Endodermal cell (in vitro differentiated cells): ENCODE measurements at regions not wholly inside any gene's neighbourhood (a gene's known extent, or its start where the extent isn't known, plus 50 kb on each side); places are given as distances from the start of the nearest gene placed in this dataset.

Experiments
- DNase-seq: peaks from one replicate; pipeline ENCODE4 v3.0.0-alpha.2; 2017
- H3K27ac ChIP-seq: 2 replicates; pipeline ENCODE4 v1.5.1; 2013; ENCODE audit warnings: mild to moderate bottlenecking, low read depth, low read length, moderate library complexity
- H3K27me3 ChIP-seq: 2 replicates; pipeline ENCODE4 v1.6.1; 2013; ENCODE audit warnings: mild to moderate bottlenecking, low read length, moderate library complexity; ENCODE audit not compliant: insufficient read depth, control insufficient read depth, poor library complexity, severe bottlenecking
- H3K36me3 ChIP-seq: 2 replicates; pipeline ENCODE4 v1.7.0; 2013; ENCODE audit warnings: mild to moderate bottlenecking, low read length, moderate library complexity; ENCODE audit not compliant: control insufficient read depth, insufficient read depth
- H3K4me1 ChIP-seq: one replicate; pipeline ENCODE4 v1.7.0; 2013; ENCODE audit warnings: low read length; ENCODE audit not compliant: control insufficient read depth, insufficient read depth
- H3K4me3 ChIP-seq: 2 replicates; pipeline ENCODE4 v1.5.1; 2013; ENCODE audit warnings: mild to moderate bottlenecking, low read length, moderate library complexity
- H3K9ac ChIP-seq: 2 replicates; pipeline ENCODE4 v1.6.1; 2013; ENCODE audit warnings: mild to moderate bottlenecking, low read length, moderate library complexity; ENCODE audit not compliant: poor library complexity, severe bottlenecking; ENCODE audit errors: extremely low read depth
- H3K9me3 ChIP-seq: 2 replicates; pipeline ENCODE4 v1.6.1; 2013; ENCODE audit warnings: mild to moderate bottlenecking, low read length, moderate library complexity; ENCODE audit not compliant: control insufficient read depth
- H3K27ac Mint-ChIP-seq: 2 replicates; pipeline ENCODE4 v1.8.0; 2020; ENCODE audit warnings: mixed read lengths
- H3K27me3 Mint-ChIP-seq: 2 replicates; pipeline ENCODE4 v1.8.0; 2021; ENCODE audit warnings: mild to moderate bottlenecking, mixed read lengths; ENCODE audit not compliant: insufficient read depth
- H3K36me3 Mint-ChIP-seq: 2 replicates; pipeline ENCODE4 v1.8.0; 2020; ENCODE audit warnings: low read depth, mixed read lengths
- H3K4me1 Mint-ChIP-seq: 2 replicates; pipeline ENCODE4 v1.8.0; 2020; ENCODE audit warnings: mixed read lengths
- H3K4me3 Mint-ChIP-seq: 2 replicates; pipeline ENCODE4 v1.8.0; 2020; ENCODE audit warnings: mild to moderate bottlenecking, moderate library complexity, mixed read lengths
- H3K9me3 Mint-ChIP-seq: 2 replicates; pipeline ENCODE4 v1.8.0; 2020; ENCODE audit warnings: mild to moderate bottlenecking, mixed read lengths
- WGBS, 2 experiments: methylation state at CpG; one replicate each; pipeline versions ENCODE4 v1.1.5 to v1.1.7; 2013; ENCODE audit warnings: missing lambda C conversion rate in 2 of 2, mixed read lengths in 1 of 2; ENCODE audit not compliant: insufficient coverage in 1 of 2, insufficient read length in 1 of 2; 5-methylcytosine and 5-hydroxymethylcytosine counted together
- TF ChIP-seq, protein P1 (sequence below): fragments of 200-600 bp; sonication (generic); conservative IDR thresholded peaks from 2 replicates; pipeline ENCODE4 v1.5.0; 2021; ENCODE audit warnings: antibody characterized with exemption, mild to moderate bottlenecking

DNA sequence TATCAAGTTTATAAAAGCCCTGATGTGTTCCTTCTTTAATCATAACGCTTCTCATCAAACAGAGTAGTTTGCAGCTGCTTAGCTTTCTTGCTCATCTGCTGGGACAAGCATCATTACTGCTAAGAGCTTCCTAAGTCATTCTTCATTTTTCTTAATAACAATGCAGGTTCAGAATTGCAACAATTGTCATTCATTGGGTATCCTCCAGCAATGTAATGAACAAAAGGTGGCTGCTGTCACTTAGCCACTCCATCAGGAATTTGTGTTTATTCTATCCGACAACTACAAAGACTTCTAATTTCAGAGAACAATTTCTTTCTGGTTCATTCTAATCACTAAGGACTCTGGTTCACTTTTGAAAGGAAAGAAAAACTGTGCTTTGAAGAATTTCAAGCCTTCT, 836.7 kb upstream of the CDH10 start:
- 60 to 89% methylated on average over 1 to 2 of the region's 2 CpGs for WGBS, 2 experiments
- H3K27me3 ChIP-seq = no peaks in the 10 kb centered on the region
- Mint-ChIP-seq H3K4me3 (no peak overlapping the region), H3K4me1 (peaks cover 3% of the 10 kb centered on the region), H3K9me3 (peaks cover 5% of the 10 kb centered on the region), H3K27me3 (no peaks in the 10 kb centered on the region), H3K36me3 (no peaks in the 10 kb centered on the region), H3K27ac (no peak overlapping the region)
- H3K4me3 ChIP-seq = no peak overlapping the region
- H3K9ac ChIP-seq = no peak overlapping the region
- no peak for DNase-seq
- TF ChIP-seq, protein P1, sequence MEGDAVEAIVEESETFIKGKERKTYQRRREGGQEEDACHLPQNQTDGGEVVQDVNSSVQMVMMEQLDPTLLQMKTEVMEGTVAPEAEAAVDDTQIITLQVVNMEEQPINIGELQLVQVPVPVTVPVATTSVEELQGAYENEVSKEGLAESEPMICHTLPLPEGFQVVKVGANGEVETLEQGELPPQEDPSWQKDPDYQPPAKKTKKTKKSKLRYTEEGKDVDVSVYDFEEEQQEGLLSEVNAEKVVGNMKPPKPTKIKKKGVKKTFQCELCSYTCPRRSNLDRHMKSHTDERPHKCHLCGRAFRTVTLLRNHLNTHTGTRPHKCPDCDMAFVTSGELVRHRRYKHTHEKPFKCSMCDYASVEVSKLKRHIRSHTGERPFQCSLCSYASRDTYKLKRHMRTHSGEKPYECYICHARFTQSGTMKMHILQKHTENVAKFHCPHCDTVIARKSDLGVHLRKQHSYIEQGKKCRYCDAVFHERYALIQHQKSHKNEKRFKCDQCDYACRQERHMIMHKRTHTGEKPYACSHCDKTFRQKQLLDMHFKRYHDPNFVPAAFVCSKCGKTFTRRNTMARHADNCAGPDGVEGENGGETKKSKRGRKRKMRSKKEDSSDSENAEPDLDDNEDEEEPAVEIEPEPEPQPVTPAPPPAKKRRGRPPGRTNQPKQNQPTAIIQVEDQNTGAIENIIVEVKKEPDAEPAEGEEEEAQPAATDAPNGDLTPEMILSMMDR = no peak
- no peaks in the 10 kb centered on the region for H3K36me3 ChIP-seq
- no peaks in the 10 kb centered on the region for H3K9me3 ChIP-seq
- H3K4me1 ChIP-seq = no peaks in the 10 kb centered on the region
- H3K27ac ChIP-seq = no peak overlapping the region

DNA sequence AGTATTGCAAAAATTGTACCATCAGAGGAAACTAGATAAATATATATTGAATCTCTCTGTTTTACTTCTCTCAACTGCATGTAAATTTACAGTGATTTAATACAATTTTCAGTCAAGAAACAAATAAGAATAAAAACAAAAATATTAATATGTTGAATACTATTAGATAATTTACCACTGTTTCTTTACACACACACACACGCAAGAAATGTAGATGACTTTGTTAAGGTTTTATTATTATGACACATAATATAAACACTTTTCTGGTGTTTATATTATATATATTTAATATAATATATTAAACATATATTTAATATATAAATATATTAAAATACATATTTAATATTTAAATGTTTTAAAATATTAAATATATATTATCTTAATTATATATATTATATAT, 814.3 kb upstream of the CDH10 start:
- Histone ChIP-seq H3K9ac (no peak overlapping the region), H3K27me3 (no peaks in the 10 kb centered on the region), H3K4me3 (no peak overlapping the region), H3K9me3 (no peaks in the 10 kb centered on the region), H3K36me3 (no peaks in the 10 kb centered on the region), H3K4me1 (no peaks in the 10 kb centered on the region), H3K27ac (no peak overlapping the region)
- Mint-ChIP-seq H3K9me3 (peaks cover 9% of the 10 kb centered on the region), H3K4me1 (no peaks in the 10 kb centered on the region), H3K27me3 (no peaks in the 10 kb centered on the region), H3K36me3 (peaks cover 3% of the 10 kb centered on the region), H3K27ac (no peak overlapping the region), H3K4me3 (no peak overlapping the region)
- TF ChIP-seq, protein P1 = no peak
- no peak for DNase-seq
- no CpG with 5 or more reads among the region's 1 CpG for WGBS, 2 experiments

DNA sequence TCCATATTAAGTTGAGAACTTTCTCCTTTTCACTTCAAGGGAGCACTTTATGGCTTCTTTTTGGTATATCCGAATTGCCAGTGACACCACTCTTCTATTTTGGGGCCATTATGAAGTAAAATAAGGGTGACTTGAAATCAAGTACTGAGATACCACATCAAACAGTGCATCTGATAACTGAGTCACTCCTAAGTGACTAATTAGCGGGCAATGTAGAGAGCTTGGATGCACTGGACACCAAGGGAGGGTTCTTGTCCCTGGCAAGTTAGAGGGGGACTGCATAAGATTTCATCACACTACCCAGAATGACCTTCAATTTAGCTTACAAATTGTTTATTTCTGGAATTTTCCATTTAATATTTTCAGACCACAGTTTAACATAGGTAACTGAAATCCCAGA, 813.9 kb upstream of the CDH10 start:
- Mint-ChIP-seq H3K27ac (no peak overlapping the region), H3K27me3 (no peaks in the 10 kb centered on the region), H3K4me1 (no peaks in the 10 kb centered on the region), H3K9me3 (peaks cover 9% of the 10 kb centered on the region), H3K4me3 (no peak overlapping the region), H3K36me3 (peaks cover 3% of the 10 kb centered on the region)
- TF ChIP-seq, protein P1 = no peak
- no peaks in the 10 kb centered on the region for H3K27me3 ChIP-seq
- 100% methylated on average over 2 of the region's 2 CpGs; no CpG with 5 or more reads in 1 of the 2 experiments for WGBS, 2 experiments
- H3K4me3 ChIP-seq = no peak overlapping the region
- no peaks in the 10 kb centered on the region for H3K9me3 ChIP-seq
- no peaks in the 10 kb centered on the region for H3K4me1 ChIP-seq
- H3K36me3 ChIP-seq = no peaks in the 10 kb centered on the region
- no peak overlapping the region for H3K9ac ChIP-seq
- no peak for DNase-seq
- H3K27ac ChIP-seq = no peak overlapping the region
